DMS 273 (cell line): ENCODE measurements at regions not wholly inside any gene's neighbourhood (a gene's known extent, or its start where the extent isn't known, plus 50 kb on each side); places are given as distances from the start of the nearest gene placed in this dataset.
A peak's percentile ranks its signal among the peaks of the same experiment; 100 is the strongest.
"Not testable (repeated sequence)": the region's sequence is repeated elsewhere in the genome, so short reads cannot be mapped to it uniquely, and the experiment has no call there.

ENCODE experiments used
- DNase-seq: peaks from one replicate; lab custom pipeline; 2025; ENCODE audit not compliant: unreplicated experiment; lab: John Stamatoyannopoulos, UW

GRCh38 chr17:70687421-70687820, 518.1 kb downstream of the KCNJ2 start:
- DNase-seq: no peak

DNA sequence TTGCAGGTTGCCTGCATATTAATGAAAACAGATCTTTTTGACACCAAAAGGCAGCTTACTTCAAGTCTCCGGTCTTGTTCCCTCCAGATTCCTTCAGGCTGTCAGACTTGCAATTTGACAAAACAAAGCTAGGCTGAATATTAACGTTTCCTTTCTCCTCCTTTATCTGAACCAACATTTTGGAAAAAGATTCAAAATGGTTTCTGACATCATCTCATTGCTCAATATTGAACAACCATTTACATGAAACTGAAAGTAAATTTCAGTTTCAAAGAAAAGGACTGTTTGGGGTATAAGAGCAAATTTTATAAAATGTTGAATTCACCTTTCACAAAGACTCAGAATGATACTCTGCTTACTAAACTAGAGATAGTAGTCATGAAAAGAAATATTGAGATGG, 521.8 kb downstream of the KCNJ2 start:
- DNase-seq: no peak

- DNase-seq: no peak
Measured at GRCh38 chr17:70699408-70699807, 530.1 kb downstream of the KCNJ2 start.

- no peak for DNase-seq
Measured at GRCh38 chr17:70702683-70703255, 533.4 kb downstream of the KCNJ2 start.

DNA sequence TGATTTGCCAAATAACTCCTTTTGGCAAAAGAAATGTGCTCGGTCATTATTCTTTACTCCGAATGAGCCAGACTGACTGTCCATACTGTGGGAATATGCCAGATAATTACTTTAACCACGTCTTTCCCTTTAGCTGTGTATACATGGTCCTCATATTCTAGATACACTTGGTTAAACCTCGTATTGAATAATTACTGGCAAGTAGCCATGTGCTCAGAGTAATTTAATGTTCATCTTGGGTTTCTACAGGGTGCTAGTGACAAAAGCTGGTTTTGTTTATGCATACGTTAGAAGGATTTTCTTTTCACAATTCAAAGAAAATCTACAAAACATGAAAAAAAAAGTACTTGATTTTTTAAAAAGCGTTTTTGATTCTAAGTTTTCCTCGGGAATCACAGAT, 540.3 kb downstream of the KCNJ2 start:
- DNase-seq: peak; percentile 6

- no peak for DNase-seq
Measured at GRCh38 chr17:70713694-70714093, 544.4 kb downstream of the KCNJ2 start.

- DNase-seq: no peak
Measured at GRCh38 chr17:70716551-70716950, 547.2 kb downstream of the KCNJ2 start.

GRCh38 chr17:70717042-70717441, 547.7 kb downstream of the KCNJ2 start:
- no peak for DNase-seq

- no peak for DNase-seq
Measured at GRCh38 chr17:70736375-70736957, 567.1 kb downstream of the KCNJ2 start.

GRCh38 chr17:70739065-70739464, 569.7 kb downstream of the KCNJ2 start:
- no peak for DNase-seq

GRCh38 chr17:70746574-70746973, 577.2 kb downstream of the KCNJ2 start:
- not testable (repeated sequence) for DNase-seq

DNA sequence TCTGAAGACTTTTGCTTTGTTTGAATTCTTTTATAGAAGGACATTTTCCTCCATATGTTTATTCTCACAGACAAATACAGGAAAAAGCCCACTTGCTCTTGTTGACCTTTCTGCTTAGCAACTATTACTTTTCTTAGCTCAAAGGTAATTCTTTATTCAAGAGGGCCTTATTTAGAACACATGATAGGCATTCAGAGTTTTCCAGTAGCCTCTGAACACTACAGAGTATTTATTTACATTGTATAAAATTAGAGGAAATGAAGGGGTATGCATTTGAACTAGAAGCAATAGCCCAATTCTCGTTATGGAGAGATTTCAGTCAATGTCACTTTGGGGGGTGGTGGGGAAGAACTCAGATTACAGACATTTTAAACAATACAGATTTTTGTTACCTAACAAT, 581.7 kb downstream of the KCNJ2 start:
- no peak for DNase-seq

DNA sequence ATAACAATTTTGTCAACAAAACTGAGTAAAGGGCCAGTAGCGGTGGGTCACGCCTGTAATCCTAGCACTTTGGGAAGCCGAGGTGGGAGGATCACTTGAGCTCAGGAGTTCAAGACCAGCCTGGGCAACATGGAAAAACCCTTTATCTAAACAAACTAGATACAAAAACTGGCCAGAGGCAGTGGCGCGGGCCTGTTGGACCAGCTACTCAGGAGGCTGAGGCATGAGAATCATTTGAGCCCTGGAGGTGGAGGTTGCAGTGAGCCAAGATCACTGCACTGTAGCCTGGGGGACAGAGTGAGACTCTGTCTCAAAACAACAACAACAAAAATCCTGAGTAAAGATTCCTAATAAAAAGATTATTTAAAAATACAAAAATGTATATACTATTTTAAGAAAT, 583.1 kb downstream of the KCNJ2 start:
- DNase-seq: not testable (repeated sequence)

- no peak for DNase-seq
Measured at GRCh38 chr17:70752966-70753467, 583.7 kb downstream of the KCNJ2 start.

DNA sequence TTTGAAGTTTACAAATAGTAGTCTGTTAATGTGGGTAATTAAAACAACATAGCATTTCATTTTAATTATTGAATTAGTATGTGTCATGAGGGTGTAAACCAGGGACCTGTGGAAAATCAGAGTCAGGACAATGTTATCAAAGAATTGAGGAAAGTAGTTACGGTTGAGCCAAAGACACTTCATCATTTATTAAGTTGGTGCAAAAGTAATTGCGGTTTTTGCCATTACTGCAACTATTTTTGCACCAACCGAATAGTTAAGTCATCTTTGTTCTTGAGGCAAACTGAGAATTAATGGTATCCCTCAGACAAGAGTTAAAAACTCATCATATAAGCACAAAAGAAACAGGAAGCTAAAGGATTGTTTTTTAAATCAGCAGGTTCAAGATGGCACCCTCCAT, 593.7 kb downstream of the KCNJ2 start:
- DNase-seq: no peak

- DNase-seq: peak; percentile 53
Measured at GRCh38 chr17:70767102-70767701, 597.9 kb downstream of the KCNJ2 start.

GRCh38 chr17:70769956-70770355, 600.6 kb downstream of the KCNJ2 start:
- DNase-seq: no peak

GRCh38 chr17:70771804-70772386, 602.6 kb downstream of the KCNJ2 start:
- no peak for DNase-seq

DNA sequence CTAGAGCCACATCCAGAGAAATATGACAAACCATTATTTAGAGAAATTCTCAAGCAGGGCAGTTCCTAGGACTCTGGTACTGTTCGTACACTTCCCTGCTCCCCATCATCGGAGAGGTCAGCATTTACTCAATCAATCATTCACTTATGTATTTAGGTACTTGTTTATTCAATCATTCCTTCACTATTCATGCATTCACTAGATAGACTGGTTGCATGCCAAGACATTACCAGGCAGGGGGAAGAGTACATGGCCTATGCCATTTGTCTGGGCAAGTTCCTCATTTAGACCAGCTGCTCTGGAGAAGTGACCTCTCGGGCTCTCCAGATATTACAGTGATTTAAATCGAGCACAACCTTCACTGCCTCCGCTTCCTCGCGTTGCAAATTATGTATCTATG, 603.4 kb downstream of the KCNJ2 start:
- DNase-seq: no peak

GRCh38 chr17:70773258-70773657, 603.9 kb downstream of the KCNJ2 start:
- DNase-seq: no peak

DNA sequence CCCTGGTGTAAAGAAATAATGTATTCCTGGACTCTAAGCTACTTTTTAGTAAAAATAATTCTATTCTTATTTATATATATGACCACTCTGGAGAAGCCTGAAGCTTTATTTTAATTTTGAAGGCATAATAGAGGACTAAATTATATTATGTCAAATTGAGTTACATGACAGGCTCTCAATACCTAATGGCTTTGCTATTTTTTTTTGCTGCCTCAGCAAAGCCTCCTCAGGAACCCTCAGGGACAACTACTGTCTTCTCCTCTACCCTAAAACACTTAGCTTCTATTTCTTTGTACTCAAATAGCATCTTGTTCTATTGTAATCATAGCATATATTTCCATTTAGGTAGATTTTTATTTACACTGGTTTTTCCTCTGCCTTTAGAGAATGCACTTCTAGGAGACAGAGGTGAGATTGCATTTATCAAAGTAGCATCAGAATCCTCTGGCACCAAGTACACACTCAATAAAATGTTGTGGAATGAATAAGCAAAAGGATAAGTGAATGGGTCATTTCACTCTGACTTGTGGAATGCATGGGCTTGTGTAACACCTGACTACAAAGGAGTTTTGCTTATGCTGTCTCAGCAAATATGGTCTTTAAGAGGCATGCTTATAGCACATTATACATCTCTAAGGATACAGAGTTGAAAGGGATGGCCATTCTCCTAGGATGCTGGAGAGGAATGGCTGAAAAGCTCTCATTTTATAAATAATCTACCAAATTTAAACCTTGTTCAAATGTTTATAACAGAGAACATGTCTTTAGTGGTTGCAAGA, 605.2 kb downstream of the KCNJ2 start:
- no peak for DNase-seq
